ENCODE measurements at regions not wholly inside any gene's neighbourhood (a gene's known extent, or its start where the extent isn't known, plus 50 kb on each side); places are given as distances from the start of the nearest gene placed in this dataset.

- DNase-seq = no peak
These were observed 95.0 kb upstream of the ALDH1A3 start for GRCh38 chr15:100784493-100785180.

DNA sequence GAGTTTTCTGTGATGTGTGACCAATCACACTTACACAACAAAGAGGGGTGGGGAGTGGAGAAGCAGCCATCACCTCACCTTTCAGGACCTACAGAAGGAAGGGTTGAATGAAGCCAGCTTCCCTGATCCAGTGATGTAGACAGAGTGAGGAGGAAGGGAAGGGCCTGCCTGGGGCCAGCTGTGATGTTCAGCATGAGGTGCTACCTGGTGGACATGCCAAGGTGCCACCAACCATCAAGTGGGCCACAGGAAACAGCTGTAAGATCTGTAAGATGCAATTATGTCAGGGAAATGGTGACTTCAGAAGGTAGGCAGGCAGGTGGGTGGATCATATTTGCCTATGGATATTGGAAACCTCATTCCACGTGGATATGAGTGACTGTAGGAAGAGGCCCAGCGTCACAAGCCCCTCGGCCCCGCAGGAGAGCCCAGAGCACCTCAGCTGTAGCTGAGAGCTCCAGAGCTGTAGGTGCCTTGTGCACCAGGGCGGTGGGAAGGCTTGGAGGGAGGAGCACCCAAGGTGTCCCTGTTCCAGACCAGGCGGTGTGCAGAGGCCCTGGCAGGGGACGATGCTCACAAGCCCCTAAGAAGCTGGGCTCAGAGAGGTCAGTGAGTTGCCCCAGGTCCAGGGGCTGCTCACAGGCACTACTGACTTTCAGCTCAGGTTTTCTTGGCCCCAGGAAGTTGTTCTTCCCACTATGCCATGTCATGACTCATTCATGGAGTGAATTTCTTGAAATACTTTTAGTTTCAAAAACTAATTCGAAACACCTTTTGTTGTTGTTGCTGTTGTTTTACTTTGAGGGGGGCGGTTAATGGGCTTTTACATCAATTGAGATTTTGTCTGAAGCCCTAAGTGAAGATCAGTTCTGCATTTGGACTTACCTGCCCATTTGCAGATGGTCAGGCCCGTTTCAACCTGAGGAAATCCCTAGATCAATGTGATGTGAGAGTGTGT is 94.2 kb upstream of the ALDH1A3 start:
- DNase-seq = no peak

DNA sequence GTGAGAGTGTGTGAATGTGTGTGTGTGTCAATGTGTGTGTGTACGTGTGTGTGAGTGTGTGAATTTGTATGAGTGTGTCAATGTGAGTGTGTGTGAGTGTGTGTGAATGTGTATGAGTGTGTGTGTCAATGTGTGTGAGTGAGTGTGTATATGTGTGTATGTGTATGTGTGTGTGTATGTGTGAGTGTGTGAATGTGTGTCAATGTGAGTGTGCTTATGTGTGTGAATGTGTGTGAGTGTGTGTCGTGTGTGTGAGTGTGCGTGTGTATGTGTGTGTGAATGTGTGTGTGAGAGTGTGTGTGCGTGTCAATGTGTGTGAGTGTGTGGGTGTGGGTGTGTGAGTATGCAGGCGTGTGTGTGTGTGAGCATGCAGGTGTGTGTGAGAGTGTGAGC is 93.5 kb upstream of the ALDH1A3 start:
- no peak for DNase-seq

DNA sequence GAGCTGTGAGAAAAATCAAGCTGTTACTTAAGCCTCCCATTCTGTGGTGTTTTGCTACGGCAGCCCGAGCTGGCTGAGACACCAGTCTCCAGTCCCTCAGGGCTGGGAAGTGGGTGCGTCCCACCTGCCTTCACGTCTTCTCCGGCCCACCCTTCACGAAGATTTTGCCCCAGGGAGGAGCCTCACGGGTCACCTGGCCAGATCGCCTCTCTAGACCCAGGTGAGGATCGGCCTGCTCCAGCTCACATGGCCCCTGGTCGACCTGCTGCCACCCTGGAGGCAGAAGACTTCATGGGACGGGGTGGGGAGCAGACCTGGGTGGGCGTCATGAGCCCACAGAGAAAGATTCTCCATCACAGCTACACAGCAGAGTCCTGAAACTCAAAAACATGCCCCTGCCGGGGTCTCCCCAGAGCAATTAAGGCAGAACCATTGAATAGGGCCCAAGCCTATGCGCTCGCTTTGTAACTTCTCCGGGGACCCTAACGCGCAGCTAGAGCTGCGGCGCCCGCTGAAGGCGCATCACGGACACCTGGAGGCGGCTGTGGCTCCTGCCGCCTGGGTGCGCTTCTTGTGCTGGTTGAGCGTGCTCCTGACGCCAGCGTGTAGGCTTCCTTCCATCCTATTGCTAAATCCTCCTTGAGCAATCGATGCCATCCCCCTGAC is 92.6 kb upstream of the ALDH1A3 start:
- no peak for DNase-seq

- DNase-seq = no peak
These were observed 91.8 kb upstream of the ALDH1A3 start for GRCh38 chr15:100787567-100788417.

- no peak for DNase-seq
These were observed 91.1 kb upstream of the ALDH1A3 start for GRCh38 chr15:100788418-100789105.

DNA sequence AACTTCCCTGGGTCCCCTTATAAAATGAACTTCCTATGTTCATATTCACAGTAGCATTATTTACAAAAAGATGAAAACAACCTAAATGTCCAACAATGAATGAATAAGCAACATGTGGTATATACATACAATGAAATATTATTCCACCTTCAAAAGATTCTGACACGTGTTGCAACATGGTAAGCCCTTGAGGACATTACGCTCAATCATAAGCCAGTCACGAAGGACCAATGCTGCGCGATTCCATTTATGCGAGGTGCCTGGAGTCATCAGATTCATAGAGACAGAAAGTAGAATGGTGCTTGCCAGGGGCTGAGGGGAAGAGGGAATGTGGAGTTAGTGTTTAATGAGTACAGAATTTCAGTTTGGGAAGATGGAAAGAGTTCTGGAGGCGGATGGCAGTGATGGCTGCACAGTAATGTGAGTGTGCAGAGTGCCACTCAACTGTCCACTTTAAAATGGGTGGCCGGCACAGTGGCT is 88.8 kb upstream of the ALDH1A3 start:
- DNase-seq = no peak

- DNase-seq = no peak
These were observed 85.6 kb upstream of the ALDH1A3 start for GRCh38 chr15:100794008-100794407.

DNA sequence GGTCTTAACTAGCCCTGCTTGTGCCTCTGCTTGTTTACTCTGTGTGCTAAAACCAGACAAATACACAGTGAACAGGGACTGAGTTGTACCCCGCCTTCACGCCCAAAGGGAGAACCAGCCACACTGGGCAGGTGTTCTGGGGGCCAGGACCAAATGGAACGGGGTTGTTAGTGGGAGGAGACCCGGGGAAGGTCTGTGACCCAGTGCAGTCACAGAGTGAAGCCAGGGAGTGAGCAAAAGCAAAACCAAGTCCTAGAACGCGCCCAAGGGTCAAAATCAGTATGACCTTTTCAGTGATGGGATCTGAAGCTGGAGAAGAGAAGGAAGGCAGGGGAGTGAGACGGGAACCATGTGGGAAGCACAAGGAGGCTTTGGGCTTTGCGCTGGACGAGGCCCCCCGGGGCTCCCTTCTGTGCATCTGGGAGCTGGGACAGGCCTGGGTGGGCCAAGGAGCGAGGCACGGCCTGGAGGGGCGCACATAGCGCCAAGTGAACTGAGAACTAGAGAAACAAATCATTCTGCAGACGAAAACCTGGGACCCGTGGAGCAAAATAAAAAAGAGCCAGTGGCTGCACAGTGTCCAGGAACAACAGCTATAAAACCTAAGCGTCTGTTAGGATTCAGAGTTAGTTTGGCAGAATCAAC is 78.3 kb upstream of the ALDH1A3 start:
- DNase-seq = no peak

DNA sequence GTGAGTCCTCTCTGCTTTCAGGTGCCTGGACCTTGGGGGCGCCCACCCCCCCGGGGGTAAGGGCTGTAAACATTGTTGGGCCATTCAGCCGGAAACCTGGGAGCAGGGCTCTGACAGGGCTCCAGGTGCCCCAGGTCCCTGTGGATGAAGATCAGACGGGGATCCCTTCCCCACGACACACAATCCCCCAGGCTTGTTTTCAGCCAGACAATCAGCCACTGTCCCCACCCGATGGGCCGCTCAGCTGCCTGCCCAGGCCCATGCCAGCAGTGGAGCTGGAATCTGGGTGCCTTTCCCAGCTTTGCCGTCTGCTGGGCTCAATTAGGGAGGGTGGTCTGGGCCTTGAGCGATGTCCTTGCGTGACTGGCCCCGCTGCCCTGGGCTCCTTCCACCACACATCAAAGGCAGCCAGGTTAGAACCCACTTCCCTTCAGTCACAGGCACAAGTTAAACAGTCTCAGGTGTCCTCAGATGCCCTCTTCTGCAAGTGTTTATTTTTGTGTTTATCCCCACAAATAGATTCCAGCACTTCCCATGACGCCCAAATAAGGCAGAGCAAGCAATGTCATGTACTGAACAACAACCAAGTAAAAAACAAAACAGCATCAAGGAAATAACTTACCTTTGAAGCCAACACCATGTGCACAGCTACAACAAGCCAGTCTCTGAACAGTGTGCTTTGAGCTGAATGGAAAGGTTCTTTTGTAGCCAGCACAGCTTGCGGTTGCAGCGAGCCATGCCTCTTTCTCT is 77.0 kb upstream of the ALDH1A3 start:
- no peak for DNase-seq

DNA sequence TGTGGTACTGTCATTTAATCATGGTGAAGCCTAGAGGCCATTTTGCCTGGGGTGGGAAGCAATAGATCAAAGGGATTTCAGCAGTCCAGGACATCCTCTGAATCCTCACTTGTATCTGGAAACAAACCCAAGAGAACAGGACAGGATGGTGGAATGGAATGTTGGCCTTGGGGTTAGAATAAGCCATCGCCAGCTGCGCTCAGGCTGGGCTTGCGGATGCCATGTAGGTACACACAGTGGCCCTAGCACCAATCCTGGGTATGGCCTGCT is 76.5 kb upstream of the ALDH1A3 start:
- no peak for DNase-seq

DNA sequence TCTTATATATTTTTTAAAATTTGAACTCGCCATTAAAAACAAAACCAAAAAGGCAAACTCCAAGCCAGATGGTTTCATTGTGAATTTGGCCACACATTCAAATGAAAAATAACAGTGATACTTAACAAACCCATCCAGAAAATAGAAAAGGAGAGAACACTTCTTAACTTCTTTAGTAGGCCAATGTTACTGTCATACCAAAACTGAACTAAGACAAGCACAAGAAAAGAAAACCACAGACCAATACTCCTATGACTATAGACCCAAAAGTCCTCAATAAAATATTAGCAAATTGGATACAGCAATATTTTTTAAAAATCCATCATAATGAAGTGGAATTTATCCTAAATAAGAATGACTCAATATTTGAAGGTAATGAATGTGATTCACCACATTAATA is 73.5 kb upstream of the ALDH1A3 start:
- DNase-seq = no peak

GRCh38 chr15:100807028-100807427 is 72.6 kb upstream of the ALDH1A3 start:
- no peak for DNase-seq

GRCh38 chr15:100808691-100809090 is 70.9 kb upstream of the ALDH1A3 start:
- DNase-seq = no peak

- DNase-seq = no peak
These were observed 70.5 kb upstream of the ALDH1A3 start for GRCh38 chr15:100809151-100809550.

DNA sequence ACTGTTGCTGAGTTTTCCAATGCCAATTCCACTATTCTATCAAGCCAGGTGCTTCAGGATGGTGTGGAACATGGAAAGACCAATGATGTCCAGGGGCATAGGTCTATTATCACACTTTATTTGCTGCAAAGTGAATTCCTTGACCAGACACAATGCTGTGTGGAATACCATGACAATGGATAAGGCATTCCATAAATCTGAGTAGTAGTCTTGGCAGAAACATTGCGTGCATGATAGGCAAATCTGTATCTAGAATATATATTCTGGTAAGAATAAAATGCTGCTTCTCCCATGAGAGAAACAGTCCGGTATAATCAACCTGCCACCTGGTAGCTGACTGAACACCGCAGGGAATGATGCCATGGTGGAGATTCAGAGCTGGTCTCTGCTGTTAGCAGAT is 70.0 kb upstream of the ALDH1A3 start:
- no peak for DNase-seq

GRCh38 chr15:100810229-100810628 is 69.4 kb upstream of the ALDH1A3 start:
- DNase-seq = no peak

GRCh38 chr15:100810831-100811230 is 68.8 kb upstream of the ALDH1A3 start:
- no peak for DNase-seq

DNA sequence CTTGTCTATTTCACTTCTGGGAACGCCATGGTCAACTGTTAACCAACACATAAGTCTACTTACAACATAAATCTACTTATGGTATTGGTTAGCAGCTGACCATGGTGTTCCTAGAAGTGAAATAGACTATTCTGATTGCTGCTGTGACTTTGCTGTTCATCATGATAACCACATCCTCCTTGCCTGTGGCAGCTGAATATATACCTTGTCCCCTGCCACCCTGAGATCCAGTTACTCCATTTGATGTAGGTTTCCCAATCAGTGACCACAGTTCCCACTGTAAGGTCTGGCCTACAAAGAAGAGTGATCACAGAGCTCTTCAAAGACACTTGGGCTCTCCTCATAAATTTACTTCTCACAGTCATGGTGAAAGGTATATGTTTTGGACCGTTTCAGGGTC is 66.8 kb upstream of the ALDH1A3 start:
- no peak for DNase-seq

GRCh38 chr15:100818927-100819326 is 60.7 kb upstream of the ALDH1A3 start:
- no peak for DNase-seq

DNA sequence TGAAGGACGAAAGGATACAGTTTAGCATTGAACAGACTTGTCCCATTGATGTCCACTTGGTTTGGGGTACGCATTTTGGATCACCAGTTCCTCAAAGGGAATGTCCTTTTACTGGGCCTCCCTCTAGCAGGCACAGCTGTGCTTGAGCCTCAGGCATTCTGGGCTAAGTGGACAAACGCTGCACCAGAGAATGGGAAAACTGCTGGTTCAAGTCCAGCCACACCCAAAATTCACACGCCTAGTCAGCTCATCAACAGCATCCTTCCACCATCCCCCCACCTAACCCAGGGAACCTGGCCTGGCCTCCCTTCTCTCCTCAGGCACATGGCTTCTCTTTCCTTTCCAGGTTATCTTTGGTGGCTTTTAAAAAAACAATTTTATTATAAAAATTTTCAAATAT is 59.1 kb upstream of the ALDH1A3 start:
- no peak for DNase-seq
